GM12878 (cell line): ENCODE measurements at regions not wholly inside any gene's neighbourhood (a gene's known extent, or its start where the extent isn't known, plus 50 kb on each side); places are given as distances from the start of the nearest gene placed in this dataset.

Experiments used
- BRCA1 ChIP-seq: IDR thresholded peaks from 2 replicates; pipeline ENCODE4 v1.6.1; 2011; ENCODE audit warnings: low read depth, low read length, improper control_type of control experiment
- HDGF ChIP-seq: fragments of 450-650 bp; IDR thresholded peaks from 2 replicates; pipeline ENCODE4 v1.6.1; 2016; ENCODE audit warnings: antibody characterized with exemption
- KDM1A ChIP-seq: fragments of 200-600 bp; sonication (generic); IDR thresholded peaks from 2 replicates; pipeline ENCODE4 v1.6.1; 2016; ENCODE audit warnings: borderline replicate concordance
- POLR2A ChIP-seq: IDR thresholded peaks from 2 replicates; pipeline ENCODE4 v1.6.1; 2011; ENCODE audit warnings: low read depth, mild to moderate bottlenecking, low read length
- POLR2AphosphoS5 ChIP-seq: IDR thresholded peaks from 2 replicates; pipeline ENCODE4 v1.6.1; 2011; ENCODE audit warnings: mild to moderate bottlenecking, low read length, inconsistent platforms
- SIN3A ChIP-seq: IDR thresholded peaks from 2 replicates; pipeline ENCODE4 v1.6.1; 2012; ENCODE audit warnings: low read depth, low read length, improper control_type of control experiment
- SREBF2 ChIP-seq: IDR thresholded peaks from 2 replicates; pipeline ENCODE4 v1.6.1; 2012; ENCODE audit warnings: mild to moderate bottlenecking, low read length
- TCF7 ChIP-seq: IDR thresholded peaks from 2 replicates; pipeline ENCODE4 v1.6.1; 2014; ENCODE audit warnings: antibody characterized with exemption, borderline replicate concordance
- TF ChIP-seq, protein P1 (sequence below): fragments of 450-650 bp; IDR thresholded peaks from 2 replicates; pipeline ENCODE4 v1.6.1; 2016; ENCODE audit warnings: mild to moderate bottlenecking, moderate library complexity, borderline replicate concordance
- TF ChIP-seq, protein P2 (sequence below), 3 experiments: IDR thresholded peaks in 2 of 3; conservative IDR thresholded peaks in 1 of 3; 2 replicates each; pipeline ENCODE4 v1.5.1; 2011; ENCODE audit warnings: low read depth in 3 of 3, low read length in 3 of 3, mild to moderate bottlenecking in 3 of 3, control low read depth in 2 of 3, moderate library complexity in 2 of 3, inconsistent platforms in 1 of 3, mixed read lengths in 1 of 3; ENCODE audit not compliant: control insufficient read depth in 2 of 3, insufficient read depth in 1 of 3; ENCODE audit errors: extremely low read depth in 1 of 3
- TF ChIP-seq, protein P3 (sequence below): IDR thresholded peaks from 2 replicates; pipeline ENCODE4 v1.6.1; 2012; ENCODE audit warnings: low read depth, low read length, improper control_type of control experiment

DNA sequence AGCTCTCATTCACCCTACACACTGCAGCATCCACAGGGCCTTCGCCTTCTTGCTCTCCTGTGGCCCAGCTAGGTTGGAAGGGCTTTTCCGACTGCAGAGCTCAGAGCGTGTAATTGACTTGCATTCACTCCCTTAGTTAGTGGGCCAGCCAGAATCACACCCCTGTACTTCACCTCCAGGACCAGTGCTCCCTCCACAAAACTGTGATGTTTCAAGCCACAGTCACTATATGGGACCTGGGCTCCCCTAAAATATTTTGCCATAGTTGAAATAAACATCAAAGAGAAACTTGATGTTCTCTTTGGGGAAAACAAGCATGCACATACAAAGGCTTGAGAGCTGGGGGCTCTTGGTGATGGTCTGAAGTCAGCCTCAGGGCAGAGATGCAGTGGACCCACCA is 69.7 kb upstream of the POU3F3 start:
- TF ChIP-seq BRCA1 (no peak), SIN3A (no peak), HDGF (no peak), TCF7 (no peak), POLR2AphosphoS5 (no peak), SREBF2 (no peak), KDM1A (no peak), POLR2A (no peak)
- TF ChIP-seq, protein P1, sequence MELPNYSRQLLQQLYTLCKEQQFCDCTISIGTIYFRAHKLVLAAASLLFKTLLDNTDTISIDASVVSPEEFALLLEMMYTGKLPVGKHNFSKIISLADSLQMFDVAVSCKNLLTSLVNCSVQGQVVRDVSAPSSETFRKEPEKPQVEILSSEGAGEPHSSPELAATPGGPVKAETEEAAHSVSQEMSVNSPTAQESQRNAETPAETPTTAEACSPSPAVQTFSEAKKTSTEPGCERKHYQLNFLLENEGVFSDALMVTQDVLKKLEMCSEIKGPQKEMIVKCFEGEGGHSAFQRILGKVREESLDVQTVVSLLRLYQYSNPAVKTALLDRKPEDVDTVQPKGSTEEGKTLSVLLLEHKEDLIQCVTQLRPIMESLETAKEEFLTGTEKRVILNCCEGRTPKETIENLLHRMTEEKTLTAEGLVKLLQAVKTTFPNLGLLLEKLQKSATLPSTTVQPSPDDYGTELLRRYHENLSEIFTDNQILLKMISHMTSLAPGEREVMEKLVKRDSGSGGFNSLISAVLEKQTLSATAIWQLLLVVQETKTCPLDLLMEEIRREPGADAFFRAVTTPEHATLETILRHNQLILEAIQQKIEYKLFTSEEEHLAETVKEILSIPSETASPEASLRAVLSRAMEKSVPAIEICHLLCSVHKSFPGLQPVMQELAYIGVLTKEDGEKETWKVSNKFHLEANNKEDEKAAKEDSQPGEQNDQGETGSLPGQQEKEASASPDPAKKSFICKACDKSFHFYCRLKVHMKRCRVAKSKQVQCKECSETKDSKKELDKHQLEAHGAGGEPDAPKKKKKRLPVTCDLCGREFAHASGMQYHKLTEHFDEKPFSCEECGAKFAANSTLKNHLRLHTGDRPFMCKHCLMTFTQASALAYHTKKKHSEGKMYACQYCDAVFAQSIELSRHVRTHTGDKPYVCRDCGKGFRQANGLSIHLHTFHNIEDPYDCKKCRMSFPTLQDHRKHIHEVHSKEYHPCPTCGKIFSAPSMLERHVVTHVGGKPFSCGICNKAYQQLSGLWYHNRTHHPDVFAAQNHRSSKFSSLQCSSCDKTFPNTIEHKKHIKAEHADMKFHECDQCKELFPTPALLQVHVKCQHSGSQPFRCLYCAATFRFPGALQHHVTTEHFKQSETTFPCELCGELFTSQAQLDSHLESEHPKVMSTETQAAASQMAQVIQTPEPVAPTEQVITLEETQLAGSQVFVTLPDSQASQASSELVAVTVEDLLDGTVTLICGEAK: no peak
- TF ChIP-seq, protein P2, sequence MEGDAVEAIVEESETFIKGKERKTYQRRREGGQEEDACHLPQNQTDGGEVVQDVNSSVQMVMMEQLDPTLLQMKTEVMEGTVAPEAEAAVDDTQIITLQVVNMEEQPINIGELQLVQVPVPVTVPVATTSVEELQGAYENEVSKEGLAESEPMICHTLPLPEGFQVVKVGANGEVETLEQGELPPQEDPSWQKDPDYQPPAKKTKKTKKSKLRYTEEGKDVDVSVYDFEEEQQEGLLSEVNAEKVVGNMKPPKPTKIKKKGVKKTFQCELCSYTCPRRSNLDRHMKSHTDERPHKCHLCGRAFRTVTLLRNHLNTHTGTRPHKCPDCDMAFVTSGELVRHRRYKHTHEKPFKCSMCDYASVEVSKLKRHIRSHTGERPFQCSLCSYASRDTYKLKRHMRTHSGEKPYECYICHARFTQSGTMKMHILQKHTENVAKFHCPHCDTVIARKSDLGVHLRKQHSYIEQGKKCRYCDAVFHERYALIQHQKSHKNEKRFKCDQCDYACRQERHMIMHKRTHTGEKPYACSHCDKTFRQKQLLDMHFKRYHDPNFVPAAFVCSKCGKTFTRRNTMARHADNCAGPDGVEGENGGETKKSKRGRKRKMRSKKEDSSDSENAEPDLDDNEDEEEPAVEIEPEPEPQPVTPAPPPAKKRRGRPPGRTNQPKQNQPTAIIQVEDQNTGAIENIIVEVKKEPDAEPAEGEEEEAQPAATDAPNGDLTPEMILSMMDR (IDR thresholded peaks at IDR 0.05 in 2 of 3, conservative IDR thresholded peaks at IDR 0.05 in 1 of 3; ENCODE audit: control insufficient read depth in 2 of 3, extremely low read depth in 1 of 3, insufficient read depth in 1 of 3, low read depth in 3 of 3, low read length in 3 of 3): no peak
- TF ChIP-seq, protein P3, sequence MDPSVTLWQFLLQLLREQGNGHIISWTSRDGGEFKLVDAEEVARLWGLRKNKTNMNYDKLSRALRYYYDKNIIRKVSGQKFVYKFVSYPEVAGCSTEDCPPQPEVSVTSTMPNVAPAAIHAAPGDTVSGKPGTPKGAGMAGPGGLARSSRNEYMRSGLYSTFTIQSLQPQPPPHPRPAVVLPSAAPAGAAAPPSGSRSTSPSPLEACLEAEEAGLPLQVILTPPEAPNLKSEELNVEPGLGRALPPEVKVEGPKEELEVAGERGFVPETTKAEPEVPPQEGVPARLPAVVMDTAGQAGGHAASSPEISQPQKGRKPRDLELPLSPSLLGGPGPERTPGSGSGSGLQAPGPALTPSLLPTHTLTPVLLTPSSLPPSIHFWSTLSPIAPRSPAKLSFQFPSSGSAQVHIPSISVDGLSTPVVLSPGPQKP: no peak
